Dermis microvascular lymphatic vessel endothelial cell (primary cell): ENCODE measurements at regions not wholly inside any gene's neighbourhood (a gene's known extent, or its start where the extent isn't known, plus 50 kb on each side); places are given as distances from the start of the nearest gene placed in this dataset.

ENCODE experiments used
- DNase-seq, 2 donors: peaks; one replicate each; pipeline versions ENCODE4 v3.0.0 to v3.0.0-alpha.2; 2010; ENCODE audit warnings: low read depth in 2 of 2

DNA sequence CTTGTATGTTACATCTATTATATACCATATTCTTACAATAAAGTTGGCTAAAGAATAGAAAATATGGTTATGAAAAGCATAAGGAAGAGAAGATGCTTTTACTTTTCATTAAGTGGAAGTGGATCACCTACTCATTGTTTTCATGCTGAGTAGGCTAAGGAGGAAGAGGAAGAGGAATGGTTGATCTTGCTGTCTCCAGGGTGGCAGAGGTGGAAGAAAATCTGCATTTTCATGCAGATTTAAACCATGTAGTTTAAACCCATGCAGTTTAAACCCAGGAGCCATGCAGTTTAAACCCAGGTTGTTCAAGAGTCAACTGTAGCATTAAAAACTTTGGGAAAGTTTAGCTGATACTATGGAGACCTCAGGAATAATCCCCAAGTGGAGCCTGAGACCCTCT, 214.8 kb upstream of the NAALADL2 start:
- DNase-seq = no peak

DNA sequence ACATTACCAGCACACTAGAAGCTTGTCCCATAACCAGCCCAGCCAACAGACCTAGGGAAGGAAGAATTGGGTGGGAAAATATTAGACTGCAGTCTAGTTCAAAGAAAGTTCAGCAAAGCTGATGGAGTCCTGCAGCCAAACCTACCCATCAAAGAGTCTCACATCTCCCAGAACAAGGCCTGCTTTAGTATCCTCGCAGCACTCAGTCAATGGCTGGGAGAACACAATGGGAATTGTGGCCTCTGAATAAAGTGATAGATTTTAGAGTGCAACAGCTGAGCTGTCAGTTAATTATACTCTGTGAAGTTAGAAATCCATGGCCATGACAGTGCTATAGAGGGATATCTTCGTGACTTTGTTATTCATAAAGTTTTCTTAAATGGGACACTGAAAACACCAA, 207.2 kb upstream of the NAALADL2 start:
- no peak for DNase-seq

DNA sequence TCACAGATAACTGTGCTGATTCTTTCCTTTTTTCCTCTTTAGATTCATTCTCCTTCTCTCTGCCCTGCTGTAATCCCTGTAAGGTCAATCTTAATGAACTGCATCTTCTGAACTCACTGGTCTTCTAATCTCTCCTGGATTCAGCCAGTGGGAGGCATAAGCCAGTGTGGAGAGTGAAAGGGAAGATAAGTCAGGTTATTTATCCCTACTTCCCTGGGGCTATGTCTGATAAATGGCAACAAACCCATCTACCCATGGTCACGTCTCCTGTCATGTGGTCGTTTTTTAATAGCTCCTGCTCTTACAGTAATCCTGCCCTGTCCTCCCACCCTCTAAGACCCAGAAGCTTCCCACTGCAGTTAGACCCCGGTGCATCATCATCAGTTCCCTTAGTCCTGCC, 199.6 kb upstream of the NAALADL2 start:
- DNase-seq = no peak

DNA sequence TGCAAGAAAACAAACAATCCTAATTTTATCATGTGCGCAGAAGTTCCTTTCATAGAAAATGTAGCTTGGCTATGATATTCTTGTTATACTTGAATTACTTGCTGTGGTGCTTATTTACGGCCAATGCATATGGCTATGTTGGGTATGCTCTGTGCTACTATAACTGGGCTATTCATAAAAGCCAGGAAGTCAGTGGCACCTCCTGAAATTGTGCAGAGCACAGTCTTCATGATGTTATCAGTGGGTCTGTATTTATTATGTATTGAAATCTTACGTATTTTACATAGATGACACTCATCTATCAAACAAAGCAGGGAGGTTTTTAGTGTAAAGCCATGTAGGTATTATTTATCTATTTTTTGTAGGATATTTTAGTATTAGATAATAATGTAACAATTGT, 196.5 kb upstream of the NAALADL2 start:
- DNase-seq = no peak

DNA sequence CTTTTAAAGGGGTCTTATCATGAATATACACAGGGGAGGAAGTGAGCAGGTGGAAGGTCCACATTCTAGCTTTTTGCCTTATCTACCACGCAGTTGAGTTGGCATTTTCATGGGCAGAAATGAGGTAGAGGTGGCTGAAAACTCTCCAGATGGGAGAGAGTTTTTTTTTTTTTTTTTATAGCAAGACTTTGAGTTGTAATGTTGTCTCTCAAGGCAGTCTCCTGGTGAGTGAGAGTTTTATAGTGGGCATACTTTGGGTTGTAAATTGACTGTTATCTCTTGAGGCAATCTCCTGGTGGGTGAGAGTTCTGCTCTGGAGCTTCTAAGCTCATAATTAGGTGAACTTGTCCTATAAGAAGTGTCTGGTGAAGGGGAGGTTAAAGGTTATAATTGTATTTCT, 191.7 kb upstream of the NAALADL2 start:
- DNase-seq = no peak

DNA sequence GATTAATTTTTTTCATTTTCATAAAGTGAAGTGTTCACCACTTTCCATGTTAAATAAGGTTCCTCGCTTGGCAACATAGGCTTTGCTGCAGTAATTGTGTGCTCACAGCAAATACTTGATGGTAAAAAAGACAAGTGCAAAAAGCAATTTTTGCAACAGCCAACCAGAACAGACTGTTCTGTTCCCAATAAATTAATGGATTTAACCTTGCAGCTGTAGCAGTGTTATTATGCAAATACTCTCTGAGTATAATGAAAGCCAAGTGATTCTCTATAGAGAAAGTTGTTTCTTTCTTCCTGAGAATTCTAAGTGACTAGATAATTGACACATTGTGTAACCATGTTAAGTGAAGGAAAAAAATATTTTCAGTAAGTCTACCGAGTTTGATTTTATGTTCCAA, 183.7 kb upstream of the NAALADL2 start:
- DNase-seq = no peak

DNA sequence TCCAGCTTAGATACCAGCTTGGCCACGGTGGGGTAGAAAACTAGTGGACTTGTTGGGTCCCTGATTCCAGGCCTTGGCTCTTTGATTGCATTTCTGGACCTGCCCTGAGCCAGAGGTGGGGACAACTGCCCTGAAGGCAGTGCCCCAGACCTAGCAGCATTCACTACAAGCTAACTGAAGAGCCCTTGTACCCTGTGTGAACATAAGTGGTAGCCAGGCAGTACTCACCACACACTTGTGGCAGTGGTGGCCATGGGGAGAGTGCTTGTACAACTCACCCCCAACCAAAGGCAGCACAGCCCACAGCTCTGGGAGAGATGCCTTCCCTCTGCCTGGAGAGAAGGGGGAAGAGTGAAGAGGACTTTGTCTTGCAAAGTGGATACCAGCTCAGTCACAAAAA, 177.3 kb upstream of the NAALADL2 start:
- no peak for DNase-seq

DNA sequence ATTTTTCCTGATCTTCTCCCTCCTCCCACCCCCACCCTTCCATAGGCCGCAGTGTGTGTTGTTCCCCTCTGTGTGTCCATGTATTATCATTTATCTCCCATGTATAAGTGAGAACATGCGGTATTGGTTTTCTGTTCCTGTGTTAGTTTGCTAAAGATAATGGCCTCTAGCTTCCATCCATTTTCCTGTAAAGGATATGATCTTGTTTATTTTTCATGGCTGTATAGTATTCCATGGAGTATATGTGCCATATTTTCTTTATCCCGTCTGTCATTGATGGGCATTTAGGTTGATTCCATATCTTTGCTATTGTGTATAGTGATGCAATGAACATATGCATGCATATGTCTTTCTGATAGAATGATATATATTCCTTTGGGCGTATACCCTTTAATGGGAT, 173.3 kb upstream of the NAALADL2 start:
- DNase-seq = no peak

DNA sequence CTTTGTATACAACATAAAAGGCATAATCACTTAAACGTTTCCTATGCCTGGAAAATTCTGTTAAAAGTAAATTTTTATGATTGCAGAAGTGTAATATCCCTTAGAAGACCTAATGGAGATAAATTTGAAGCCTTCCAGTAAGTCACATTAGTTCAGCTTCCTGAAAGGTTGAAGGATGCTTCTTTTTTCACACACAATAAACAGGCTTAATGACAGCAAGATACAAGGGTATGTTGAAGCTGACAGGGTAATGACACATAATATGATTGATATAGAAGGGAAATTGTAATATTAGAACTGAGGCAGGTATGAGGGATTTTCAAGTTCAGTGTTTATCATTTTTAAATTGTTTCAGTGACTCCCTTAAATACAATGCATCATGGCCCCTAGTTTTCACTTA, 161.8 kb upstream of the NAALADL2 start:
- DNase-seq = no peak

DNA sequence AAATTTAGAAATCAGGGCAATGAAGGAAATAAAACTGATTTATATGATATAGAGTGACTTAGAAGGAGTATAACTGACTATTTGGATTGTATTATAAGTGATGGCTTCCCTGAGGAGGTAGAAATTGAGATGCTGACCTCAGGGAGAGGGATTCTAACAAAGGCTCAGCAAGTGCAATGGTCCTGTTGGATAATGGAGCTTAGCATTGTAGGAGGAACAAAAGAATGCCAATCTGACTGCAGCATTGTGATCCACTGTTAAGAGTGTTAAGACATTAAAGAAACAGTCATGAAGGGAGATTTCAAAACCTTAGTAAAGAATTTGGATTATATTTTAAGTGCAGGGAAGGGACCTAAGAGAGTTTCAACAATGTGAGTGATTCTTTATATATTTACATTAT, 158.4 kb upstream of the NAALADL2 start:
- DNase-seq = no peak

DNA sequence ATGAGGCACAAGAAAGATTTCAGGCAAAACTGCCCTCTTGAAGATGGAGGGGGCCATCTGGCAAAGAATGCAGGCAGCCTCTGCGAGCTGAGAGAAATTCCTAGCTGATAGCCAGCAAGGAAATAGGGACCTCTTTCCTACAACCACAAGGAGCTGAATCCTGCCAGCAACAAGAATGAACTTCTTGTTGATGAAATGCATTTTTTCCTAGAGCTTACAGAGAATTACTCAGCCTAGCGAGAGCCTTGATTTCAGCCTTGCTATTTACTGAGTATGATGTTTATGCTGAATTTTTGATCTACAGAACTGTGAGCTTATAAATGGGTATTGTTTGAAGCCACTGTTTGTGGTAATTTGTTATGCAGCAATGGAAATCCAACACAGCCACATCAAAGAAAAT, 148.5 kb upstream of the NAALADL2 start:
- no peak for DNase-seq

DNA sequence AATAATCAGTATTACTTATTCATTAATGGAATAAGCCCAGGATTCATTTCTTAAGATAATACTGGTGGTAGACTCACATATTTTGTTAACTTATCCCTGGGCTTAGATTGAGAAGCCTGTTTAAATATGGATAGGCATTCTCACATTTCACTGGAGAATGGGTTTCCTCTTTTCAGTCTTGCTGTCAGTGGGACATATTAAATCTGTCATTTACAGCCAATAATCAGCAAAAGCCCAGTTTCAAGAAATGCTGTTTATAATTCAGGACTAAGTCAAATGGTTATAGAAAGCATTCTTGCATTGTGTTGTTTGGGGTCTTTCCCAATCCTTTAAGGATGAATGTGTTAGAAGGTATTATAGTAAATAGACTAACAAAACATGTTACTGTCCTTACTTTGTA, 143.7 kb upstream of the NAALADL2 start:
- no peak for DNase-seq

DNA sequence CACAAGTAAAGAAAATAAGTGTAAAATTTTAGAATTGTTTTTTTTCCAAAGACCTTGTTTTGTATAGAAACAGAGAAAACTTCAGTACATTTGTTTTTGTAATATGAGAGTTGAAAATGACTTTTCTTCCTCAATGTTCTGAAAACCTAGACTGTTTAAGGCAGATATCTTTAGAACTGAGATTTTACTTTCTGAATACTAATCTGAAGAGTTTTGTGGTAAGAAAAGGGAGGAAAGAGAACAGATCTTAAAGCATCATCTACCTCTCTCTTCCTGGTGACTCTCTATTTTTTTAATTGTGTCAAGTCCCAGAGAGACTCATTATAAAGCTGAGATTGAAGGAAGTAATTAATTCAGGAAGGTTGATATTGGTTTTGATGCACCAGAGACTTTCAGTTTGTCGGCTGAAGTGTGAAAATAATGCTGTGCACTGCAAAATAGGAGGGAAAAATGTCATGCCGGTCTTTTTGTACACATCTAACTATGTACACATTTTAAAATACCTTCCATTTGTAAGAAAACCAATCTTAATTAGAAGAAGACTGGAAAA, 142.1 kb upstream of the NAALADL2 start:
- DNase-seq = no peak

DNA sequence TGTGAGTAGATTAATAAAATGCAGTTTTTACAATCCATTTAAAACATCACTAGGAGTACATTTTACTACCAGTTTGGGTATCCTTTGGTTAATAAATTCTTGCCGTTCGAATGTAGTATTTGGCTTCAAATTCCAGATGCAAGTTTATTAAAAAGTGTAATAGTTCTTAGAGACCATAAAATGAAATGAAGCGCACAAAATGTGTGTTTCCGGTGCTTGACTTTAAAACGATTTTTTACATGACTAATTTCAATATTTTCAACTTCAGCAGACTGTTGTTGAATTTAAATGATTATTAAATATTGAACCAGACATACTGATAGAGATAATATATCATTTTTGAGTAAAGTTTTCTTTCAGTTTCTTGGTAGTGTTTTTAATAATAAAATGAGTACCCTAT, 138.4 kb upstream of the NAALADL2 start:
- DNase-seq = no peak

DNA sequence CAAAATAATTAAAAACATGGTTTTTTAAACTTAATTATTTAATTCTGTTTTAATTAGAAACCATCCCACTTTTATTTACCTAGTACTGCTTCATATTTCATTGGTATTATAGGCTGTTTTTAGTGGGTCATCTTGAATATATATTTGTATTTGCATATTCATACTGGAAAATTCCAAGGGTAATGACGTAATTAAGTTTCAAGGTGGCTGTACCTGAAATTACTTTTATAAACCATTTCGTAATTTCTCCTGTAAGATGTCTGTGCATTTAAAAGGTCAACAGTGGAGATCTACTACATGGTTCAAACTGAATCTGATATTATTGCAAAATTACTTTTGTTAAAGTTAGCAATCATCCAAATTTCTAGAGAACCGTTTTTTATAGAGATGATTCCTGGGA, 133.8 kb upstream of the NAALADL2 start:
- DNase-seq = no peak

DNA sequence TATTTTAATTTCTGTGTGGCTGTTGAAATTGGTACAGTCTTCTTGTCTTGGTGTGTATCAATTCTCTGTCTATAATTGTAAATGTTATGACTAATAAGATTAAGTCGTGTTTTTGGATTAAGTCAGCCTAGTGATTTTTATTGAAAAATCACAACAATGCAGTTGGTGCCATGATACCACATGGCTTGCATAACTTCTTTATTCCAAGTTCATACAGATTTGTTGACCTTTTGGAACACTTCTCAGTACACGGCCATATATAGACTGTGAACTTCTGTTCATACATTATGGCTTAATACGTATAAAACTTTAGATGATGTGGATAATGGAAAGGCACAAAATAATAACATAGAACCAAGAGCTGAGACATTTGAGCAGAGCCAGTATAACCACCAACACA, 121.2 kb upstream of the NAALADL2 start:
- DNase-seq = no peak

DNA sequence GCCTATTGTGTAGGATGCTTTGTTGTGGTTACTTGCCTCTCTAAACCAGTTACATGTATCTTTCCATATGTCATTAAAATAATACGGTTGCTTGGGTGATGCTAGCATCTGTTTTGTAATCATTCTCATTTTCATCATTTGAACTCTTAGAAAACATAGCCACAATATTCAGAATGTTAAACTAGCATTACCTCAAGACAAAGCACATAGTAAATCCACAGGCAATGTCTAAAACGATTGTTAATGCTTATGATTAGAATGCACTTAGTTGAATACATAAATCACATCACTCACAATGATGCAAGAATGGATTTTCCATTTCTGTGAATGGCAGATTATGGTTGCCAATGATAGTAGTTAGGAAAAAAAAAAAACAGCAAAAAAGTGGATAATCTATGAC, 110.0 kb upstream of the NAALADL2 start:
- no peak for DNase-seq

DNA sequence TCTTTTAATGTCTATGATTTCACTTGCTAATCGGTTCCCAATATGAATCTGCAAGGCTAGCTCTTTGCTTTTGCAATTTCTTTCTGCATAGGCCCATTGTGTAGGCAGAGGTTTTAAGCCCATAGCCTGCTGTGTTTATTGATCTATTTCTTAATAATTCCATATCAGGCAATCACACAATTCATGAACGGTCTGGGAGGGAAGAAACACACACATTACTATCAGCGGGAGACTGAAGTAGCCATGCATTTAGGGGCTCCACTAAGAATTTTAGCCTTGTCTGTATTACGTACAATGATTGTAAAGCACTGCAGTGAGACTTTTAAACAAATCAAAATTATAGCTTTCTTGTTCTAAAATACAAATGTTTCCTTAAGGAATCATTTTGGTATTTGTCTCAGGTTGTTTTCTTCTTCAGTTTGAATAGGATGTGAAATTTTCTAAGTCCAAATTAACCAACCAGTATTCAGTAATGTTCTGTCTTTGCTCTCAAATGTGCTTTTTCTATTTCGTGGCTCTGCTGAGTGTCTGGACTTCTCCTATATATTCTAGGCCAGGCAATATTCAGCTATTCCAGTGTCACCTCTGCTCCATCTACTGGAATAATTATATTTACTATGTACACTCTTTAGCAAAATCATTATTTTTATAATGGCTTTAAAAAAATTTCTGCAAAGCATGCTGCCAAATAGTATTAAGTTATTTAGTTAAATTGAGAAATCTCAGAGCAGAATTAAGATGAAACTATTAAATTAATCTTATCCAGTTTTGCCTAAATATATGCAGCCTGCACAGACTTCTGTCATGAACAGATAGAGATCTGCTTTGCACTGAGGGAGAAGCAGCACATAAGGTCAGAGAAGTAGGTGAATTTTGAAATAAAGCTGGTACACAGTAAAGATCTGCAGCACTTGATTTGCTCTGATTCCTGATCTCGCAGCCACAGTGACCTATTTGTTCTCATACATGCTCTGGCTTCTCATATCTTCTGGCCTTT, 103.0 kb upstream of the NAALADL2 start:
- no peak for DNase-seq

DNA sequence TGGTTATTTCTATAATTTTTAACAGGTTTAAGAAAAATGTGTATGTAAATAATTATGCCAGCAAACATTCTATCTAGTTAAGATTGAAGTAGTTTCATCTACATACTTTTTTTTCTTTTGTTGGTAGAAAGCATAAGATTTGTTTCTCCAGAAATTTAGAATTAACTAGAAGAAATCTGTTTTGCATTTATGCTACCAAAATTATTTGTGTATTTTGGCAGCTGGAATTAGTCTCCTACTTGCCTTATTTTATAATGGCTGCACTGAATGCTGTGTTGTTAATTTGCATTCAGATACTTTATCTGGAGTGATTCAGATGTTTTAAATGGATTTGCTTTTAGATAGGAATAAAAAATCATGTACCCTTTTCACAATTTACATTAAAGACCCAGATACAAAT, 100.2 kb upstream of the NAALADL2 start:
- DNase-seq = no peak

DNA sequence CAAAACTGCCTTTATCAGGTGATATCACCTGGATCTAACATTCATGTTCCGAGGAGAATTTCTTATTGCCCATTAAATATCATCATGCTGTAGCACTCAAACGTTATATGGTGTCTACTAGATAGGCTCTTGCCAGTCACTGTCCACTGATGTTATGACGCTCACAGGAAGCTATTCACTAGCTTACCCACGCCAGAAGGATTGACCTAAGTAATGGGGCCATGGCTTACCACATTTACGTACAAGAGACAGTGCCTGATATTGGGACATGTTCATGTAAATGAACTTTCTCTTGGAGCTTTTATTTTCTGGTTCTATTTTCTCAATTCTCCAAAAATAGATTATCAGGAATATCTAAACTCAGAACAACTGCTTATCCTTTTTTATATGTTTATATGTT, 91.7 kb upstream of the NAALADL2 start:
- no peak for DNase-seq

DNA sequence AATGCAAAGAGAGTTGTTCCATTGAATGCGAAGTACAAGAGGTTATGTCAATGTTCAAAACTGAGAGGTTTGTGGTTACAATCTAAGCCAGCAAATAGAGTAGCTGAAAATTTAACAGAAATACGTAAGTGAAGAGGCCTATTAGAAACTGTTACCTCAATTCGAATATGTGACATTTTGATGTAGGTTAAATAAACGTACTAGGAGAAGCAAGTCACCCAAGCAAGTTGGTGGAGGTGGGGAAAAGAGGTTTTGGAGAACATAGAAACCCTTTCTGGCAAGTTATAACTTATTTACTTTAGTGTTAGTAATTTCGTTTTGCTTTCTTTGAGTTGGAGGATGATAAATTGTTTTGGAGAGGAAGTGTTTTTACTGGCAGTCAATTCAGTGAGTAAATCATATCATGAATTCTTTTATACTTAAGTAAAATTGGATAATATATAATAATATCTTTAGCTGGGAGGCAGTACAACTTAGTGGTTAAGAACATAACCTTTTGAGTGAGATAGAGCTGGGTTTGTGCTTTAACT, 91.2 kb upstream of the NAALADL2 start:
- no peak for DNase-seq

DNA sequence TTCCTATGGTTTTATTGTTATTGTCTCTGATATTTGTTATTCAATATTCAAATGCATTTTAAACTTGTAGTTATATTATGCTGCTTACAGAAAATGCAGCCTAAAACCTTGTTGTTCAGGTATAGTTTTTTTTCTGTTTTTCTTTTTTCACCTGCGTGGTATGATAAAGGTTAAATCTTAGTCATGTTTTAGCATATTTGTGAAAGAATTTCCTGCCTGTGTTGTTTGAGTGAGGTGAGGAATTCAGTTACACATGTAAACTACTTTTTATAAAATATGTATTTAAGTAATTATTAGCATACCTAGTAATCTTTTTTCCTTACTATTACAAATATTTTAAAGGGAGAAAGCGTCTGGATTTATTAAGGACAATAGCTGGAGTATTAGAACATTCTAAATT, 90.0 kb upstream of the NAALADL2 start:
- DNase-seq = no peak

DNA sequence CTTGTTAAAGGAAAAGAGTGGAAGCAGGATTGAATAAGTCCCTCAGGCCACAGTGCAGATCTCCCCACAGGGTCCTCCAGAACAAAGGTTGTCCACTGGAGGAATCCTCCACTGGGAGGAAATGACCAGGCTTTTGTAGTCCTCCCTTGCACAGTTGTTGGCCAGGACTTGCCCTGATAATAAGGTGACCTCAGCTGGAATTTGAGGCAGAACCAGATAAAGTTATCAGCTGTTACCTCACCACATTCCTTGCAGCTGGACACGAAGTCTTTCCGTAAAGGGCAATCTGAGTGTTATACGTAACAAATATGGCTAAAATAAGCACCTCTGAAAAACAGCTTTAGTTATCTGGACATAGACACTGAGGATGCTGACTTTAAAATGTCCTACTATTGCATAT, 83.5 kb upstream of the NAALADL2 start:
- DNase-seq = no peak
